GM12875 (cell line): ENCODE measurements at regions not wholly inside any gene's neighbourhood (a gene's known extent, or its start where the extent isn't known, plus 50 kb on each side); places are given as distances from the start of the nearest gene placed in this dataset.
"Not testable (repeated sequence)": the region's sequence is repeated elsewhere in the genome, so short reads cannot be mapped to it uniquely, and the experiment has no call there.

ENCODE experiments used
- H3K4me3 ChIP-seq: one replicate; pipeline ENCODE4 v1.5.1; 2011; ENCODE audit warnings: low read depth, low read length, control low read depth
- TF ChIP-seq, protein P1 (sequence below): IDR thresholded peaks from 2 replicates; pipeline ENCODE4 v1.5.1; 2011; ENCODE audit warnings: low read depth, mild to moderate bottlenecking, control low read depth, inconsistent platforms, low read length, moderate library complexity, borderline replicate concordance; ENCODE audit not compliant: insufficient read depth

DNA sequence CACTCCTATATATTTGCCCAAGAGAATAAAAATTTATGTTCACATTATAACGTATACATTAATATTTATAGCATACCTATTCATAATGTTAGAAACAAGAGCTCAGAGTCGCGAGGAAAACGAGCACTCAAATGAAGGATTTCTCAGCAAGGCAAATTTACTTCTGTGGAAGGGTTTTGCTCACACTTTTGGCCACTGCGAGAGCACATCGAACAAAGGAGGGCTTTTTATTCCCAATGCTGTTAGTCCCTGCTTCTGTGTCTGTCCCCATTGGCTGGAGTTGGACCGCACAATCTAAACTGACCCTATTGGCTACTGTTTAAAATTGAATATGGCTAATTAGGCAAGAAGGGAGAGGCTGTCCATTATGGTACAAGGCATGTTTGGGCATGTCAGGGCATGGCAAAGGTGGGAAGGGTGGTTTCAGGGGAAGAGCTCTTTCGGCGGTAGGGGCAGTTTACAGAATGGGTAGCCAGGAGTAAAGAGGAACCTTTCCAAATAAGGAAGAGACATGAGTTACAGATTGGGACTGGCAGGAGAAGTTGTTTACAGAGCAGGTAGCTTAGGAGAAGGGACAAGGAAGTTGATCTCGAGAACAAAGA is 702.9 kb downstream of the TRHDE start:
- no peak overlapping the region for H3K4me3 ChIP-seq
- TF ChIP-seq, protein P1, sequence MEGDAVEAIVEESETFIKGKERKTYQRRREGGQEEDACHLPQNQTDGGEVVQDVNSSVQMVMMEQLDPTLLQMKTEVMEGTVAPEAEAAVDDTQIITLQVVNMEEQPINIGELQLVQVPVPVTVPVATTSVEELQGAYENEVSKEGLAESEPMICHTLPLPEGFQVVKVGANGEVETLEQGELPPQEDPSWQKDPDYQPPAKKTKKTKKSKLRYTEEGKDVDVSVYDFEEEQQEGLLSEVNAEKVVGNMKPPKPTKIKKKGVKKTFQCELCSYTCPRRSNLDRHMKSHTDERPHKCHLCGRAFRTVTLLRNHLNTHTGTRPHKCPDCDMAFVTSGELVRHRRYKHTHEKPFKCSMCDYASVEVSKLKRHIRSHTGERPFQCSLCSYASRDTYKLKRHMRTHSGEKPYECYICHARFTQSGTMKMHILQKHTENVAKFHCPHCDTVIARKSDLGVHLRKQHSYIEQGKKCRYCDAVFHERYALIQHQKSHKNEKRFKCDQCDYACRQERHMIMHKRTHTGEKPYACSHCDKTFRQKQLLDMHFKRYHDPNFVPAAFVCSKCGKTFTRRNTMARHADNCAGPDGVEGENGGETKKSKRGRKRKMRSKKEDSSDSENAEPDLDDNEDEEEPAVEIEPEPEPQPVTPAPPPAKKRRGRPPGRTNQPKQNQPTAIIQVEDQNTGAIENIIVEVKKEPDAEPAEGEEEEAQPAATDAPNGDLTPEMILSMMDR = no peak

- H3K4me3 ChIP-seq = no peak overlapping the region
- TF ChIP-seq, protein P1 = no peak
Measured at GRCh38 chr12:72978999-72979398, 706.8 kb downstream of the TRHDE start.

- no peak overlapping the region for H3K4me3 ChIP-seq
- TF ChIP-seq, protein P1 = no peak
Measured at GRCh38 chr12:72982356-72982755, 710.2 kb downstream of the TRHDE start.

- TF ChIP-seq, protein P1 = no peak
- H3K4me3 ChIP-seq = no peak overlapping the region
Measured at GRCh38 chr12:72986963-72987362, 714.8 kb downstream of the TRHDE start.

DNA sequence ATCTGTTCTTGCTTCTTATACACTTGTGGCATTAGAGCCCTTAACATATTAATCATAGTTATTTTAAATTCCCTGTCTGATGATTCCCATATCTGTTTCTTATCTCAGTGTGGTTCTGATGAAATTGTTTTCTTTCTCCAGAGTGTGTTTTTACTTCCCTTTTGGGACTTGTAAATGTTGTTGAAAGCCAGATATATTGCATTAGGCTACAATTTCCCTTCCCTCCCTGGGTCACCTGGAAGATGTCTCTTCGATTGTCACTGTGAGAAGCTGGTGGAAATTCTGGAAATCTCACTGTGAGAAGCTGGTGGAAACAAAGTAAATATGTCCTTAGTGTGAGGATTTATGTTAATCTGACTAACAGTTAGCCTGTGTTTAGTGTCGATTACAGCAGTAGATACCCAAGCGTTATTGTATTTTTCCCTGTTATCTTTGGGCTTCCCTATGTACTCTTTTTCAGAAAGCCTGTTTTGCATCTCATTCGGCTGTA is 717.3 kb downstream of the TRHDE start:
- TF ChIP-seq, protein P1 = no peak
- no peak overlapping the region for H3K4me3 ChIP-seq

- H3K4me3 ChIP-seq = not testable (repeated sequence)
Measured at GRCh38 chr12:72995029-72995428, 722.9 kb downstream of the TRHDE start.

- H3K4me3 ChIP-seq = no peak overlapping the region
- TF ChIP-seq, protein P1 = no peak
Measured at GRCh38 chr12:72995616-72996015, 723.4 kb downstream of the TRHDE start.

DNA sequence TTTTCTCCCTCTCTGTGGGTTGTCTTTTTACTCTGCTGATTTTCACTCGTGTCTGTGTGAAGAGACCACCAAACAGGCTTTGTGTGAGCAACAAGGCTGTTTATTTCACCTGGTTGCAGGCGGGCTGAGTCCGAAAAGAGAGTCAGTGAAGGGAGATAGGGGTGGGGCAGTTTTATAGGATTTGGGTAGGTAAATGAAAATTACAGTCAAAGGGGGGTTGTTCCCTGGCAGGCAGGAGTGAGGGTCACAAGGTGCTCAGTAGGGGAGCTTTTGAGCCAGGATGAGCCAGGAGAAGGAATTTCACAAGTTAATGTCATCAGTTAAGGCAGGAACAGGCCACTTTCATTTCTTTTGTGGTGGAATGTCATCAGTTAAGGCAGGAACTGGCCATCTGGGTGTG is 729.6 kb downstream of the TRHDE start:
- H3K4me3 ChIP-seq = not testable (repeated sequence)

GRCh38 chr12:73002504-73002903 is 730.3 kb downstream of the TRHDE start:
- not testable (repeated sequence) for H3K4me3 ChIP-seq

GRCh38 chr12:73009138-73009834 is 737.1 kb downstream of the TRHDE start:
- not testable (repeated sequence) for H3K4me3 ChIP-seq
